ENCODE measurements at regions not wholly inside any gene's neighbourhood (a gene's known extent, or its start where the extent isn't known, plus 50 kb on each side); places are given as distances from the start of the nearest gene placed in this dataset.

- ChIA-PET CTCF (interaction anchor here (1.2 kb wide), 1 partner anchor 10 kb away, joined by 3 read pairs; no protein-coding TSS in a partner anchor), POLR2A (no interaction called here)
- no peaks in the 10 kb centered on the region for H3K27me3 ChIP-seq (ENCODE audit: control insufficient read depth, insufficient read depth, low read length)
- peak; percentile 14 for DNase-seq (ENCODE audit: low read depth)
- H3K36me3 ChIP-seq (ENCODE audit: control insufficient read depth, insufficient read depth, low read length), result no peaks in the 10 kb centered on the region
- H3K4me3 ChIP-seq (ENCODE audit: low read depth, low read length), result no peak overlapping the region
- TF ChIP-seq, protein P1, sequence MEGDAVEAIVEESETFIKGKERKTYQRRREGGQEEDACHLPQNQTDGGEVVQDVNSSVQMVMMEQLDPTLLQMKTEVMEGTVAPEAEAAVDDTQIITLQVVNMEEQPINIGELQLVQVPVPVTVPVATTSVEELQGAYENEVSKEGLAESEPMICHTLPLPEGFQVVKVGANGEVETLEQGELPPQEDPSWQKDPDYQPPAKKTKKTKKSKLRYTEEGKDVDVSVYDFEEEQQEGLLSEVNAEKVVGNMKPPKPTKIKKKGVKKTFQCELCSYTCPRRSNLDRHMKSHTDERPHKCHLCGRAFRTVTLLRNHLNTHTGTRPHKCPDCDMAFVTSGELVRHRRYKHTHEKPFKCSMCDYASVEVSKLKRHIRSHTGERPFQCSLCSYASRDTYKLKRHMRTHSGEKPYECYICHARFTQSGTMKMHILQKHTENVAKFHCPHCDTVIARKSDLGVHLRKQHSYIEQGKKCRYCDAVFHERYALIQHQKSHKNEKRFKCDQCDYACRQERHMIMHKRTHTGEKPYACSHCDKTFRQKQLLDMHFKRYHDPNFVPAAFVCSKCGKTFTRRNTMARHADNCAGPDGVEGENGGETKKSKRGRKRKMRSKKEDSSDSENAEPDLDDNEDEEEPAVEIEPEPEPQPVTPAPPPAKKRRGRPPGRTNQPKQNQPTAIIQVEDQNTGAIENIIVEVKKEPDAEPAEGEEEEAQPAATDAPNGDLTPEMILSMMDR (IDR thresholded peaks at IDR 0.05; ENCODE audit: insufficient read depth, low read depth, low read length), result no peak
These were observed 239.1 kb downstream of the ASXL3 start for GRCh38 chr18:33817096-33817495.

DNA sequence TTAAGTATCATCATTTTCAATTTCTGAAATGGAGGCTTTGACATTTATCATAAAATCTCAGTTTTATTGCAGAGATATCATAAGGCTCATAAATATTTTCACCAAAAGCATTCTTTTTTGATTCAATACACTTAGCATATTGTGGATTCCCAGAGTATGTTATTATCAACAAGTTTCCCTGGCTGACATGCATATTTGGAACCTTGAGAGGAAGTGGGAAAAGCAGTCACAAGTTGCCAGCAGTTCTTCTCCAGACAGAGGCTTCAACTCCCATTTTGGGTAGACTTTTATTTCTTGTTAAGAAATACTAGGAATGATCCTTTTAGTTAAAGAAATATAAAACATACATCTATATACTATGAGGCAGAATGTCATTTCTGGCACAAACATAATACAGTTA is 236.5 kb downstream of the ASXL3 start:
- Histone ChIP-seq H3K4me3 (ENCODE audit: low read depth, low read length) (no peak overlapping the region), H3K27me3 (ENCODE audit: control insufficient read depth, insufficient read depth, low read length) (no peaks in the 10 kb centered on the region), H3K36me3 (ENCODE audit: control insufficient read depth, insufficient read depth, low read length) (no peaks in the 10 kb centered on the region)
- DNase-seq (ENCODE audit: low read depth), result no peak
- ChIA-PET CTCF (interaction anchor here (0.6 kb wide), 1 partner anchor 11 kb away, joined by 3 read pairs; no protein-coding TSS in a partner anchor), POLR2A (no interaction called here)
- TF ChIP-seq, protein P1 (IDR thresholded peaks at IDR 0.05; ENCODE audit: insufficient read depth, low read depth, low read length), result no peak

GRCh38 chr18:33812186-33812585 is 234.2 kb downstream of the ASXL3 start:
- Histone ChIP-seq H3K36me3 (ENCODE audit: control insufficient read depth, insufficient read depth, low read length) (no peaks in the 10 kb centered on the region), H3K4me3 (ENCODE audit: low read depth, low read length) (no peak overlapping the region), H3K27me3 (ENCODE audit: control insufficient read depth, insufficient read depth, low read length) (no peaks in the 10 kb centered on the region)
- no peak for DNase-seq (ENCODE audit: low read depth)
- CTCF ChIA-PET, result no interaction called here
- POLR2A ChIA-PET, result no interaction called here
- TF ChIP-seq, protein P1 (IDR thresholded peaks at IDR 0.05; ENCODE audit: insufficient read depth, low read depth, low read length), result no peak

DNA sequence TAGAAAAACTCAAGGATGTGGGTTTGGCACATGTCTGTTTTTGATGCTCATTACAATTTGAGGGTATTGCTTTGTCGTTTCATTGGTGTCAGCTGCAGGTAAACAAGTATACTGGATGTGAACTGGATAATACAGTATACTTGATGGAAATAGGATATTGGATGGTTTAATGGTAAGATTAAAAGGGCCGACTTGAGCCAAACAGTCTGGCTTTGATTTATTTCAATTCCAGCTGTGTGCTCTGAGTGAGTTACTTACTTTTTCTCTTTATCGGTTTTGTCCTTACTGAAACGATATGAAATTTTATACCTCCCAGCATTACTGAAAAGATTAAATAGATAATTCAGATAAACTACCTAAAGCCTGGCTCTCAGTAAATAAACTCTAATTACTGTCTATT is 227.6 kb downstream of the ASXL3 start:
- Histone ChIP-seq H3K36me3 (ENCODE audit: control insufficient read depth, insufficient read depth, low read length) (no peaks in the 10 kb centered on the region), H3K27me3 (ENCODE audit: control insufficient read depth, insufficient read depth, low read length) (no peaks in the 10 kb centered on the region), H3K4me3 (ENCODE audit: low read depth, low read length) (no peak overlapping the region)
- TF ChIP-seq, protein P1 (IDR thresholded peaks at IDR 0.05; ENCODE audit: insufficient read depth, low read depth, low read length), result no peak
- no peak for DNase-seq (ENCODE audit: low read depth)
- CTCF ChIA-PET, result no interaction called here
- POLR2A ChIA-PET, result no interaction called here

GRCh38 chr18:33804258-33804657 is 226.2 kb downstream of the ASXL3 start:
- no peak overlapping the region for H3K4me3 ChIP-seq (ENCODE audit: low read depth, low read length)
- H3K36me3 ChIP-seq (ENCODE audit: control insufficient read depth, insufficient read depth, low read length), result no peaks in the 10 kb centered on the region
- TF ChIP-seq, protein P1 (IDR thresholded peaks at IDR 0.05; ENCODE audit: insufficient read depth, low read depth, low read length), result no peak
- DNase-seq (ENCODE audit: low read depth), result no peak
- H3K27me3 ChIP-seq (ENCODE audit: control insufficient read depth, insufficient read depth, low read length), result no peaks in the 10 kb centered on the region
- ChIA-PET POLR2A (no interaction called here), CTCF (no interaction called here)
